Activated naive CD8-positive, alpha-beta T cell (primary cell): ENCODE measurements at regions not wholly inside any gene's neighbourhood (a gene's known extent, or its start where the extent isn't known, plus 50 kb on each side); places are given as distances from the start of the nearest gene placed in this dataset.

Source experiments
- H3K27ac Mint-ChIP-seq: one replicate; pipeline ENCODE4 v1.8.0; 2021; ENCODE audit warnings: mixed read lengths
- H3K27me3 Mint-ChIP-seq: one replicate; pipeline ENCODE4 v1.8.0; 2021; ENCODE audit warnings: mixed read lengths
- H3K36me3 Mint-ChIP-seq: one replicate; pipeline ENCODE4 v1.8.0; 2021; ENCODE audit warnings: mixed read lengths
- H3K4me1 Mint-ChIP-seq: one replicate; pipeline ENCODE4 v1.8.0; 2021; ENCODE audit warnings: low read depth, mixed read lengths
- H3K4me3 Mint-ChIP-seq: one replicate; pipeline ENCODE4 v1.8.0; 2021; ENCODE audit warnings: mild to moderate bottlenecking, mixed read lengths
- H3K9me3 Mint-ChIP-seq: one replicate; pipeline ENCODE4 v1.8.0; 2021; ENCODE audit warnings: low read depth, mixed read lengths

GRCh38 chr17:13442361-13442760 is 159.4 kb downstream of the HS3ST3A1 start:
- Mint-ChIP-seq H3K27me3 (peaks cover 5% of the 10 kb centered on the region), H3K36me3 (no peaks in the 10 kb centered on the region), H3K4me3 (no peak overlapping the region), H3K4me1 (no peaks in the 10 kb centered on the region), H3K27ac (no peak overlapping the region), H3K9me3 (no peaks in the 10 kb centered on the region)

- no peaks in the 10 kb centered on the region for H3K9me3 Mint-ChIP-seq
- H3K27me3 Mint-ChIP-seq: peaks cover 5% of the 10 kb centered on the region
- H3K27ac Mint-ChIP-seq: no peak overlapping the region
- no peak overlapping the region for H3K4me3 Mint-ChIP-seq
- H3K4me1 Mint-ChIP-seq: no peaks in the 10 kb centered on the region
- no peaks in the 10 kb centered on the region for H3K36me3 Mint-ChIP-seq
Measured at GRCh38 chr17:13441873-13442272, 159.9 kb downstream of the HS3ST3A1 start.

DNA sequence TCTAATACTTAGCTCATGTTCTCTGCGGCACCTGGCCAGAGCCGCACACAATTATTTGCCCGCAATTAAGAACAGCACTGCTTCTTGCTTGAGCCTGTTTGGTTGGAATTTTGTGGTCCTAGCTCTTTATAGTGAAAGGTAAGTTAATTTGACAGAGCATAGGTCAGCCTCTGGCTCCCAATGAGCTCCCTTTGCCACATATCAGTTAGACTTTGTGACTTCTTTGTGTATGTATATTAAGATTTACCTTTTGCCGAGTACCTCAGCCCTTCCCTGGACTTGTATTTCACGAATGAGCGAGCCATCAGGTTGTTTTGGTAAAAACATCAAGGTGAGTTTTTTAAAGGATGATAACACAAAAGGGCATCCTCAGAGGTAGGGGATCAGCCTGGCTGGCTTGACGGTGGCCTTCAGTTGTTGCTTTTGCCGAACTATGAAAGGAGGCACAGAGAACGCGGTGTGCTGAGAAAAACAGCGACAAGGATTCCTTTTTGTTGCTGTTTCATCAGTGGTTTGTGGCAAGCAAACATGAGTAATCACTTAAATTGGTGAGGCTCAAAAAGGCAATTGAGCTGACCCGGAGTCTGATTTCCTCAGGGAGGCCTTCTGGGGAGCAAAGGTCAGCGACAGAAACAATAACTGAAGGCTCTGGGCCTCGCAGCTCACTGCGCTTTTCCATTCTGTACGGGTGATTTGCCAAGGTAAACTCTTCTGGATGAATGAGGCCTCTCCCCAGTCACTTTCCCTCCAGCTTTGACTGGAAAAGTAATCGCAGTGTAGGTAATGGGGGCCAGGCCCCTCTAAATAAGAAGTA is 163.6 kb downstream of the HS3ST3A1 start:
- H3K9me3 Mint-ChIP-seq: peaks cover 9% of the 10 kb centered on the region
- H3K27ac Mint-ChIP-seq: no peak overlapping the region
- H3K27me3 Mint-ChIP-seq: peaks cover 8% of the 10 kb centered on the region
- no peaks in the 10 kb centered on the region for H3K36me3 Mint-ChIP-seq
- no peaks in the 10 kb centered on the region for H3K4me1 Mint-ChIP-seq
- H3K4me3 Mint-ChIP-seq: no peak overlapping the region

GRCh38 chr17:13435230-13435629 is 166.5 kb downstream of the HS3ST3A1 start:
- H3K27ac Mint-ChIP-seq: no peak overlapping the region
- H3K9me3 Mint-ChIP-seq: peaks cover 9% of the 10 kb centered on the region
- no peaks in the 10 kb centered on the region for H3K4me1 Mint-ChIP-seq
- peaks cover 8% of the 10 kb centered on the region for H3K27me3 Mint-ChIP-seq
- H3K4me3 Mint-ChIP-seq: no peak overlapping the region
- H3K36me3 Mint-ChIP-seq: no peaks in the 10 kb centered on the region

- Mint-ChIP-seq H3K27me3 (no peaks in the 10 kb centered on the region), H3K4me3 (no peak overlapping the region), H3K36me3 (no peaks in the 10 kb centered on the region)
Measured at GRCh38 chr17:13429201-13429600, 172.5 kb downstream of the HS3ST3A1 start.

DNA sequence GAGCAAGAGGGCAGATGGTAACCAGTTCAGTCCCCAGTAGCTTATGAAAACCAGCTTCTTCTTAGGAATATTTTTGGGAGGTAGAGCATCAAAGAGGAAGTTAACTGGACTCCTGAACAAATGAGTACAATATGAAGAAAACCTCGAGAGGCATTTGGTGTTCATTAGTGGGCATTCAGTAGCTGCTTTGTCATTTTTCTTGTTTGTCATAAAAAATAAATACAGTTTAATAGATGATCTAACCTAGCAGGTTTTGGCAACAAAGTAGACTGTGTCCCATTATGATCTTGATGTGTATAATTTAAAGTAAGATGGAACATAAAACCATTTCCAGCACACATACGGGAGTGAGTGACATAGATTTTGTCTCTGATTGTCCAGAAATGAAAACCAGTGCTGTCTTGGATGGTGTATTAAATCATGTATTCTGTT is 173.1 kb downstream of the HS3ST3A1 start:
- no peak overlapping the region for H3K4me3 Mint-ChIP-seq
- no peaks in the 10 kb centered on the region for H3K9me3 Mint-ChIP-seq
- no peaks in the 10 kb centered on the region for H3K36me3 Mint-ChIP-seq
- H3K27me3 Mint-ChIP-seq: no peaks in the 10 kb centered on the region
- no peaks in the 10 kb centered on the region for H3K4me1 Mint-ChIP-seq
- no peak overlapping the region for H3K27ac Mint-ChIP-seq

More at GRCh38 chr17:13429201-13429600, 172.5 kb downstream of the HS3ST3A1 start:
- Mint-ChIP-seq H3K9me3 (peaks cover 3% of the 10 kb centered on the region), H3K27ac (no peak overlapping the region), H3K4me1 (no peaks in the 10 kb centered on the region)

GRCh38 chr17:13426991-13427390 is 174.7 kb downstream of the HS3ST3A1 start:
- Mint-ChIP-seq H3K27me3 (no peaks in the 10 kb centered on the region), H3K36me3 (no peaks in the 10 kb centered on the region), H3K4me3 (no peak overlapping the region), H3K27ac (no peak overlapping the region), H3K9me3 (no peaks in the 10 kb centered on the region), H3K4me1 (no peaks in the 10 kb centered on the region)

DNA sequence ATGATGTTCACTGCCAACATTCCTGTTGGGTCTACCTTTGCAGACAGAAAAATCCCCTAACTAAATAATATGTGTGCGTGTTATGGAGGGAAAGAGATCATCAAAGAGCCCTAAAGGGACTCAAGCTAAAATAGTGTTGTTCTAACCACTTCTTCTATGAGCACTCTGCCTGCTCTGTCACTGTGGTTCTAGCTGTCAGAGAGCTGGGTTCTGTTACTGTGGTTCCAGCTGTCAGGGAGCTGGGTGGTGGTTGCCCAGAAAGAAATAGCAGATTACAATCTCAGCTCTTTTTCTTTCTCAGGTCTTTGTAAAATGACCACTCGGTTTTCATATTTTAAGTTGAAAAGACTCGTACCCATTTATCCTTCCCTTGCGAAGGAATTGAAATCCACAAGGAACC is 176.3 kb downstream of the HS3ST3A1 start:
- no peaks in the 10 kb centered on the region for H3K36me3 Mint-ChIP-seq
- H3K4me1 Mint-ChIP-seq: no peaks in the 10 kb centered on the region
- no peak overlapping the region for H3K4me3 Mint-ChIP-seq
- H3K27me3 Mint-ChIP-seq: peaks cover 12% of the 10 kb centered on the region
- H3K9me3 Mint-ChIP-seq: no peaks in the 10 kb centered on the region
- no peak overlapping the region for H3K27ac Mint-ChIP-seq

GRCh38 chr17:13421581-13422130 is 180.1 kb downstream of the HS3ST3A1 start:
- Mint-ChIP-seq H3K36me3 (no peaks in the 10 kb centered on the region), H3K4me1 (no peaks in the 10 kb centered on the region), H3K27ac (no peak overlapping the region), H3K9me3 (no peaks in the 10 kb centered on the region), H3K27me3 (peaks cover 17% of the 10 kb centered on the region), H3K4me3 (no peak overlapping the region)

DNA sequence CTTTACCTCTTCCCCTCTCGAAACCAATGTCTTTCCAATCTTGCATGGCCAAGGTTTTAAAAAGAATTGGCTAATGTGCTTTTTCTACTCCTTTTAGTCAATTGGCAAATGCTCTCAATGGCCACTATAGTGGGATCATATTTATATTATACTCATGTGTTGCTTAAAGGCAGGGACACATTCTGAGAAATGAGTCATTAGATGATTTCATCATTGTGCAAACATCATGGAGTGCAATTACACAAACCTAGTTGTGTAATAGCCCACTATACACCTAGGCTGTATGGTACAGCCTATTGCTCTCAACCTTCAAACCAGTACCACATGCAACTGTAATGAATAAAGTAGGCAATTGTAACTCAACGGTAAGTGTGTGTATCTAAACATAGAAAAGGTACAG is 180.9 kb downstream of the HS3ST3A1 start:
- Mint-ChIP-seq H3K4me3 (no peak overlapping the region), H3K36me3 (no peaks in the 10 kb centered on the region), H3K9me3 (no peaks in the 10 kb centered on the region), H3K4me1 (no peaks in the 10 kb centered on the region), H3K27me3 (peaks cover 17% of the 10 kb centered on the region), H3K27ac (no peak overlapping the region)

GRCh38 chr17:13420418-13420826 is 181.3 kb downstream of the HS3ST3A1 start:
- Mint-ChIP-seq H3K4me1 (no peaks in the 10 kb centered on the region), H3K27me3 (peaks cover 21% of the 10 kb centered on the region), H3K4me3 (no peak overlapping the region), H3K9me3 (peaks cover 2% of the 10 kb centered on the region), H3K36me3 (no peaks in the 10 kb centered on the region), H3K27ac (no peak overlapping the region)

GRCh38 chr17:13419676-13420075 is 182.1 kb downstream of the HS3ST3A1 start:
- H3K36me3 Mint-ChIP-seq: no peaks in the 10 kb centered on the region
- no peak overlapping the region for H3K4me3 Mint-ChIP-seq
- H3K9me3 Mint-ChIP-seq: peaks cover 5% of the 10 kb centered on the region
- H3K27ac Mint-ChIP-seq: no peak overlapping the region
- no peaks in the 10 kb centered on the region for H3K4me1 Mint-ChIP-seq
- H3K27me3 Mint-ChIP-seq: peaks cover 22% of the 10 kb centered on the region

DNA sequence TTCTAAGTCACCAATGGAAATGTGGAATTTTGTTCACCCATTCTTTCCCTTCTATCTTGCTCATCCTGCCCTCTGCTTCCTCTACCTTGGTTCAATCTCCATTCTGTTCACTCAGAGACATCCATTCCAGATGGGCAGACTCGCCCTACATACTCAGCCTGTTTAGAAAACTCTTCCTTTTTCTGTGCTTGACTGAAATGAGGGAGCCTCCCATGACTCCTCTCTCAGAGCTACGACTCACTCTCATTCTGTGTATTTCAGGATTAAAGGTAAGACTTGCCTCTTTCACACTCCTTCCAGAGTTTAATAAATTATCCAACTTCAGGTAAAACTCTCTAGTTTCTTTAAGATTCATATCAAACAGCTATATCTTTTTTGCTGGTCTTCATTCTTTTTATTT is 182.8 kb downstream of the HS3ST3A1 start:
- Mint-ChIP-seq H3K36me3 (no peaks in the 10 kb centered on the region), H3K4me3 (no peak overlapping the region), H3K9me3 (peaks cover 5% of the 10 kb centered on the region), H3K27ac (no peak overlapping the region), H3K27me3 (peaks cover 22% of the 10 kb centered on the region), H3K4me1 (no peaks in the 10 kb centered on the region)

DNA sequence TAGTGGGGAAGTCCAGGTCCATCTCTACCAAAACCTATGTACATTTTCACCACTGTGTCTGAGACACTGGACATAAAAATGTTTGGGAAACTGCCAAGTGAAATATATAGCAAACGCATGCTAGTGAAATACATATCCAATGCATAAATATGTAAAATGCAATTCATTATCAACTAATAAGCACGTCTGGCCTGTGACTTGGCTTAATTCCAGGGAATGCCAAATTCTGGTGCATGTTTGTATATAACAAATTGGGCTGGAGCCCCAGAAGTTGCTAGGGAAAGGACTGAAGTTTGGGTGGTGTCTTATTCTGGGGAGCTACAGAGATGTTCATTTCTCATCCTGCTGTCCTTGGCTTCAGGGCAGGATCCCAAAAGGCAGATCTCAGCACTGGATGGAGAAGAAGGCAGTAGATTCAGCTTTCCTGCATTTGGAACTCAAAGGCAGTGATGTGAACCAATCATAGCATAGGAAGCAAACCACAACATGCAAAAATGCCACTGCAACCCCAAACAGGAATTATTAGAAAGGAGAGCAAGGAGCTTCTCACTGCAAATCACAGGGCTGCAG is 184.3 kb downstream of the HS3ST3A1 start:
- Mint-ChIP-seq H3K4me1 (no peaks in the 10 kb centered on the region), H3K27ac (no peak overlapping the region), H3K36me3 (no peaks in the 10 kb centered on the region)

DNA sequence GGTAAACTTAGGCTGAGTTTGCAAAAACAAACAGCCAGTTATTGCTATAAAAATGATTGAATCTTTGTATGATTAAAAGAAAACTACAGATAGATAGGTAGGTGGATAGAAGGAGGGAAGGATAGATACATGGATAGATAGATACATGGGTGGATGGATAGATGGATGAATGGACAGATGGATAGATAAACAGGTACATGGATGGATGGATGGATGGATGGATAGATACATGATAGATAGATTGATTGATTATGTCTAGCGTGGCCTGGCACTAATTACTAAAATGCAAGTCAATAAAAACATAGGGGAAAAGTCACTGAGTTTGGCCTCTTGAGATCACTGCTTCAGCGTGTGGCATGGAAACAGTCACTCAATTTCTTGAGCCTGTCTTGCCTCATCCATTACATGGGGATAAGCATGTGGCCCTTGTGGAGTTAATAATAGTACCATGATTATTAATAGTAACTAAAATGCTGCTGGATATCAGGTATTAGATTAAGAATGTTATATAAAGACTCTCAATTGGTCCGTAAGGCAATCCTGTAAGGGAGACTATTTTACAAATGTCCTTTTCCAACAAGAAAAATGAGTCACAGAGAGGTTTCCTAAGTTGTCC is 184.9 kb downstream of the HS3ST3A1 start:
- Mint-ChIP-seq H3K4me1 (no peaks in the 10 kb centered on the region), H3K9me3 (peaks cover 5% of the 10 kb centered on the region), H3K36me3 (no peaks in the 10 kb centered on the region), H3K4me3 (no peak overlapping the region), H3K27me3 (peaks cover 24% of the 10 kb centered on the region), H3K27ac (no peak overlapping the region)

More for the DNA sequence above, 184.3 kb downstream of the HS3ST3A1 start:
- Mint-ChIP-seq H3K4me3 (no peak overlapping the region), H3K27me3 (peaks cover 25% of the 10 kb centered on the region), H3K9me3 (peaks cover 5% of the 10 kb centered on the region)
